Right cardiac atrium (tissue), 5 donors: ENCODE measurements at regions not wholly inside any gene's neighbourhood (a gene's known extent, or its start where the extent isn't known, plus 50 kb on each side); places are given as distances from the start of the nearest gene placed in this dataset.
A peak's percentile ranks its signal among the peaks of the same experiment; 100 is the strongest.
"Not testable (repeated sequence)": the region's sequence is repeated elsewhere in the genome, so short reads cannot be mapped to it uniquely, and the experiment has no call there.

ENCODE experiments used
- ATAC-seq, 2 donors: fragments of 200-7000 bp; cut with Tn5 transposase; one replicate each; pipeline versions ENCODE4 v1.8.0 to v1.9.1; 2020; ENCODE audit warnings: moderate library complexity in 2 of 2, mild to moderate bottlenecking in 1 of 2
- DNase-seq, 3 donors: peaks; one replicate each; pipeline ENCODE4 v3.0.0-alpha.2; 2020
- H3K27ac ChIP-seq: one replicate; pipeline ENCODE4 v1.5.1; 2013; ENCODE audit warnings: mild to moderate bottlenecking, low read length, control low read depth, moderate library complexity
- H3K27me3 ChIP-seq: one replicate; pipeline ENCODE4 v1.6.1; 2013; ENCODE audit not compliant: control insufficient read depth, insufficient read depth
- H3K4me1 ChIP-seq: one replicate; pipeline ENCODE4 v1.6.1; 2013; ENCODE audit warnings: low read length; ENCODE audit not compliant: control insufficient read depth, insufficient read depth
- H3K4me3 ChIP-seq: one replicate; pipeline ENCODE4 v1.5.1; 2013; ENCODE audit warnings: low read length, control low read depth
- H3K9me3 ChIP-seq: one replicate; pipeline ENCODE4 v1.6.1; 2013; ENCODE audit warnings: low read length; ENCODE audit not compliant: control insufficient read depth
- WGBS: extraction: QIAGEN DNeasy Blood & Tissue Kit; methylation state at CpG from one replicate; pipeline ENCODE4 v1.1.7; 2013; 5-methylcytosine and 5-hydroxymethylcytosine counted together
- intact Hi-C, 4 donors: fragments of 100-400 bp; cut with DNase I; formaldehyde crosslinking; loops; one replicate each; pipeline versions ENCODE4 v1.11.0 to v1.14.0; 2022 to 2023
- donor health status: healthy with polysubstance abuse.
- donor health status: DM: no; HTN: yes; CAD: no.
- donor health status: DM: no; HTN: no; CAD: no.
- donor health status: DM: no; HTN: yes; CAD: no; lungs with severe emphysema.
- donor health status: DM: yes; HTN: yes; CAD: no.

GRCh38 chr4:3628868-3629175 is 96.6 kb upstream of the LRPAP1 start:
- no peaks in the 10 kb centered on the region for H3K4me1 ChIP-seq
- H3K27me3 ChIP-seq: no peaks in the 10 kb centered on the region
- no peaks in the 10 kb centered on the region for H3K9me3 ChIP-seq
- intact Hi-C loops: no loop called here
- H3K27ac ChIP-seq: no peak overlapping the region
- DNase-seq (peak in 1 of 3 donors; percentile 21), ATAC-seq (no peak)
- no peak overlapping the region for H3K4me3 ChIP-seq
- WGBS: 85% methylated on average over 11 of the region's 11 CpGs

DNA sequence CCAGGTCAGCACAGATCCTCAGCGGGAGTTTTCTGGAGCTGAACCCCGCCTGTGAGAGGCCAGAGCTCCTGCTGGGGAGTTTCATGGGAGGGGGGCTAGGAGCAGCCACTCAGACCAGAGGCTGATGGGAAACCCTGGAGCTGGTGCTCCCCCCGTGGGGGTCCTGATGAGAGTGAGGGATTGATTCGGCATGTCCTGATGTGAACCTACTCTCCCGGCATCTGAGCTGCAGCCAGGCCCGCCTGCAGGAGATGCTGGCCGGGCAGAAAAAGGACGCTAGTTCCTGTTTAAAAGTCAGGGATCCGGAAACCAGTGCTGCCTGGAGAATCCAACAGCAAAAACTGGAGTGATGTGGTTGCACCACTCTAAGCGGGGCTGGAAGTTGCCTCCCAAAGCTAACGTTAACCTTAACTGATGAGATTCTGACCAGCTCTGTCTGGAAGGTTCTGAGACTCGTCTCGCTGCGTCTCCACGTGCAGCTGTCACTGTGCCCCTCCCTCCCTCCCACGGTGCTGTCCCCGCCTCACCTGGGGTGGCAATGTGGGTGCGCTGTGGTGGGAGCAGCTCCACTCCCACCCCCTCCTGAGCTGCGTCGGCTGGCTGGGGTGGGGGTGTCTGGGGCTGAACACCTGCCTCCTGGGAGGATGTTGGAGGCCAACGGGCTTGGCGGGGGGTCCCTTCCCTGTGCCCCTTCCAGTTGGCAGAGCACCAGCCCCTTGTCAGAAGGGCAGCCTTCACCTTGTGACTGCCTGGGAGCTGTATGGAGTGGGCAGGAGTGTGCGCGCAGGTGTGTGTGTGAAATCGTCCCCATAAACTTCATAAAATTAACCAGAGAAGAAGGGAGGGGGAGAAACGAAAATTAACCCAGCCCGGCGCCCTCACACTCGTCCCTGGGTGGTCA is 96.0 kb upstream of the LRPAP1 start:
- H3K27ac ChIP-seq, H3K27me3 ChIP-seq, intact Hi-C loops, ATAC-seq, H3K4me3 ChIP-seq, H3K9me3 ChIP-seq, H3K4me1 ChIP-seq: not testable (repeated sequence)
- 55% methylated on average over 27 of the region's 29 CpGs for WGBS
- peak in 1 of 3 donors; percentile 16 for DNase-seq

- H3K9me3 ChIP-seq, H3K4me1 ChIP-seq, H3K27me3 ChIP-seq, intact Hi-C loops, H3K27ac ChIP-seq, H3K4me3 ChIP-seq, ATAC-seq: not testable (repeated sequence)
- WGBS: 79% methylated on average over 8 of the region's 8 CpGs
- peak in 1 of 3 donors; percentile 17 for DNase-seq
Observed at GRCh38 chr4:3627456-3627855, 95.2 kb upstream of the LRPAP1 start.

DNA sequence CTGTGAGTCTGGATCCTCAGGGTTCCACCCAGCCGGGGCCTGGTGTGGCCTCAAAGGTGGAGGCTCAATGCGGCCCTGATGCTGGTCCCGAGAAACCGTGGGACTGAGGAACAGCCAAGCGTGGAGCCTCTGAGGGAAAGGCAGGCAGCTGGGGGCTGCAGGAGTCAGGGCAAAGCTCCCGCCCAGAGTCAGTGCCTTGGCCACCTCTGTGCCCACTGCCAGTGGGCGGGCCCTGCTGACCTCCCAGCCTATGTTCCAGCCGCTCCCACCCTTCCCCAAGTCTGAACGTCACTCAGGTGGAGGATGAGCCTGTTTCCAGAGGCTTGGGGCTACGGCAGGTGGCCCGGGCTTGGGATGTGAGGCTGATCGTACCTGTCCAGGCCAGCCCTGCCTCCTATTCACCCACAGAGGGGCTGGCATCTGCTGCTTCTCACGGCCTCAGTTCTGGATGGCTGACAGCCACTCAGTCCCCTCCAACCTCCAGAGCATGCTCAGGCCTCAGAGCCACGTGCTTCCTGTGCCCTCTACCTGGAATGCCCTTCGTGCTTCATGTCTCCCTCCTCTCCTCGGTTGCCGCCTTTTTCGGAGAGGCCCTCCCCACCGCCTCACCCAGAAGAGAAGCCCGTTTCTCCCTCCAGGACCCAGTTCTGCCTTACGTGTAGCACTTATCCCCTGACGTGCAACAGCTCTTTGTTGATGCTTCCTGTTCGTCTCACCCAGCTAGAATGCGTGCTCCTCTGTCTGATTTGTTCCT is 94.1 kb upstream of the LRPAP1 start:
- DNase-seq, H3K27ac ChIP-seq, H3K27me3 ChIP-seq, intact Hi-C loops, H3K9me3 ChIP-seq, H3K4me3 ChIP-seq, H3K4me1 ChIP-seq, ATAC-seq: not testable (repeated sequence)
- WGBS: 75% methylated on average over 24 of the region's 24 CpGs

DNA sequence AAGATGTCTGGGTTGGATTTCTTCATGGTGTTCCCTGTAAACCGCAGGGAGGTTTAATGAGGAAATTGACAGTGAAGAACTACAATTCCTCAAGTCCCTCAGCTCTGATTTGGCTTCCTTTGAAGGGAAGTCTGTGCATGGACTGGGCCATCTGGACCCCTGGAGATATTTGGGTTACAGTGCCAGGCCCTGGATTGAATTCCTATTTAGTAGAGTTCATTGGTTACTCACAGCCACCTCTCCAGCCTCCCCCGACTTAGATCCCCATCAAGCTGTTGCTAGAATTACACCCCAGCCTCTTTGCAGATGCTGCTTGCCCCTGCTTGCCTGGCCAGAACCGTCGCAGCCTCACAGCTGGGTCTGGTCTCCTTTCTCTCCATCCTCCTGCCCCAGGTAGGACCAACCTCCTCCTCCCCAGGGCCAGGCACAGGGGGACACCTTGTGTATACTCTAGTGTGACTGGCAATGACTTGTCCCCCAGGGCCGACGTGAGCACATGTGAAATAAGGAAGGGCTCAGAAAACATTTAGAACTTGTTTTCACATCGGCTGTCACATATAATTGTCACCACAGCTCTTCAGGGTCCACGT is 93.2 kb upstream of the LRPAP1 start:
- DNase-seq, intact Hi-C loops, H3K4me1 ChIP-seq, H3K27ac ChIP-seq, H3K4me3 ChIP-seq, H3K27me3 ChIP-seq, H3K9me3 ChIP-seq, ATAC-seq: not testable (repeated sequence)
- 58% methylated on average over 8 of the region's 8 CpGs for WGBS

DNA sequence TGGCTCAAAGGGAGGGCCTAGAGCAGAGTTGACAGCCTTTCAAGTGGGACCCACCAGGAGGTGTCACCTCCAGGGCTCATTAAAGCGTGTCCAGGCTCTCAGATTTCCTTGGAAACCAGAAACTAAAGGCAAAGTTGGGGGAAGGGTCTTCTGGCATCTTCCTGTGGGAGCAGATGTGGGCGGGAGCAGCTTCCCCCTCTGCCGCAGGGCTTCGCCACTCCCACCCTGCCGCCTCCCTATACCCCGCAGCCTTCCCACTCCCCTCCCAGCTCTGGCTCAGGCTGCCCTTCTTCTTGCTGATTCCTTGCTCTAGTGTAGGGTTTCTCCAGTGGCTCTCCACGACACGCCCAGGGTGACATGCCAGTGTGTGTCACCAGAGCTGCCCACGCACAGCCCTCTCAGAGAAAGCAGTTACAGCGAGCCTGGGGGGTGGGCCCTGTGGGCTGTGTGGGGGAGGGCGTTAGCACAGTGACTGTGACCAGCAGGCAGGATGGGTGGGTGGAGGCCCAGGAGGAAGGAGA is 91.6 kb upstream of the LRPAP1 start:
- H3K4me3 ChIP-seq, H3K27me3 ChIP-seq, H3K27ac ChIP-seq, H3K4me1 ChIP-seq, ATAC-seq, intact Hi-C loops, DNase-seq, H3K9me3 ChIP-seq: not testable (repeated sequence)
- 12% methylated on average over 11 of the region's 11 CpGs for WGBS

GRCh38 chr4:3623106-3623505 is 90.9 kb upstream of the LRPAP1 start:
- Histone ChIP-seq H3K27ac (no peak overlapping the region), H3K4me1 (no peaks in the 10 kb centered on the region), H3K4me3 (no peak overlapping the region), H3K27me3 (no peaks in the 10 kb centered on the region), H3K9me3 (no peaks in the 10 kb centered on the region)
- intact Hi-C loops: no loop called here
- no peak for ATAC-seq
- WGBS: 81% methylated on average over 7 of the region's 7 CpGs
- DNase-seq: no peak

DNA sequence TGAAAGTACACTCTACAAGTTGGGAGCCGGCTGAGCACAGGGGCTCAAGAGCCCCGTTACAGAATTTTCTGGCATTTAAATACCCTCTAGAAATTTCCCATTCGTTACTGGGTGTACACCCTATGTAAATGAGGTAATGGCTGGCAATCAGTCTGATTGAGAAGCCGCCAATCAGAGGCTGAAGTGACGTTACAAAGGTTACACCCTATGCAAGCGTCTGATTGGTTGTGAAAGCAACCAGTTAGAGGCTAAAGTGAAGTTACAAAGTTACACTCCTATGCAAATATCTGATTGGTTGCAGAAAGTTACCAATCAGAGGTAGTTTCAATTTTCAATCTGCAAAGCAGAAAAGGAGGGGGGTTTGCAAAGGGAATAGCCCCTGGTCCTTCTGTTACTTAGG is 88.1 kb upstream of the LRPAP1 start:
- H3K27ac ChIP-seq, ATAC-seq, H3K27me3 ChIP-seq, H3K4me1 ChIP-seq, intact Hi-C loops, H3K4me3 ChIP-seq, DNase-seq, H3K9me3 ChIP-seq: not testable (repeated sequence)
- WGBS: 56% methylated on average over 6 of the region's 6 CpGs

DNA sequence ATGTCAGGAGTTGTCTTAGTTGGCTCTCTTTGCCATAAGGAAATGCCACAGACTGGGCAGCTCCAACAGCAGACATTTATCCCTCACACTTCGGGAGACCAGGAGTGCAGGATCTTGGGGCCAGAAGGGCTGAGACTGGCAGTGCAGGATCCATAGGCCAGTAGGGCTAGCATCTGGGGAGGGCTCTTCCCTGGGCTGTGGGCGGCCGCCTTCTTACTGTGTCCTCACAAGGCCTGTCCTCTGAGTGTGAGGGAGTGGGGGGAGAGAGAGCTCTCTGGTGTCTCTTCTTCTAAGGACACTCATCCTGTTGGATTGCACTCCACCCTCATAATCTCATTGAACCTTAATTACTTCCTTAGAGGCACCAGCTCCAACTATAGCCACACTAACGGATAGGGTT is 87.5 kb upstream of the LRPAP1 start:
- H3K9me3 ChIP-seq, ATAC-seq, H3K27me3 ChIP-seq, H3K27ac ChIP-seq, H3K4me1 ChIP-seq, H3K4me3 ChIP-seq, DNase-seq, intact Hi-C loops: not testable (repeated sequence)
- WGBS: 78% methylated on average over 4 of the region's 4 CpGs

- H3K27ac ChIP-seq, DNase-seq, ATAC-seq, H3K9me3 ChIP-seq, intact Hi-C loops, H3K4me3 ChIP-seq, H3K27me3 ChIP-seq, H3K4me1 ChIP-seq: not testable (repeated sequence)
- WGBS: 71% methylated on average over 3 of the region's 3 CpGs
Observed at GRCh38 chr4:3618341-3618740, 86.1 kb upstream of the LRPAP1 start.
